HepG2 (cell line): ENCODE measurements at regions not wholly inside any gene's neighbourhood (a gene's known extent, or its start where the extent isn't known, plus 50 kb on each side); places are given as distances from the start of the nearest gene placed in this dataset.

Source experiments
- ATAC-seq: fragments of 200-7000 bp; cut with Tn5 transposase; 3 replicates; pipeline ENCODE4 v1.9.1; 2020; ENCODE audit warnings: mild to moderate bottlenecking, moderate library complexity
- BruUV-seq: library from RNA; stranded (reverse); fragments of 400-500 nt; replicated peaks from 2 replicates; lab custom pipeline; 2021; lab: Mats Ljungman, UMichigan
- CTCF ChIA-PET: fragments of 300-600 bp; formaldehyde crosslinking; extraction: SDS; loops from one replicate; lab custom pipeline; 2021; ENCODE audit warnings: low total read pairs, inconsistent platforms, low intra/inter-chr PET ratio; lab: Yijun Ruan, JAX
- POLR2A ChIA-PET: fragments of 350-600 bp; sonication (Branson Sonifier 250); formaldehyde crosslinking; loops from one replicate; lab custom pipeline; 2020; ENCODE audit warnings: antibody characterized with exemption, inconsistent platforms; lab: Yijun Ruan, JAX
- DNase-seq: peaks from one replicate; pipeline ENCODE4 v3.0.0-alpha.2; 2015; ENCODE audit warnings: low spot score
- FAIRE-seq: peaks from 3 replicates; lab custom pipeline; 2011; peaks lifted over from hg19 to GRCh38; lab: Jason Lieb, UNC
- H2AFZ ChIP-seq: one replicate; pipeline ENCODE4 v1.6.1; 2011; ENCODE audit warnings: low read length, inconsistent platforms
- H3K27ac ChIP-seq: fragments of 300-600 bp; 3 replicates; pipeline ENCODE4 v1.8.0; 2011; ENCODE audit warnings: mixed run types, mild to moderate bottlenecking, mixed read lengths, low read length, inconsistent platforms; ENCODE audit not compliant: insufficient read depth; ENCODE audit errors: extremely low read length
- H3K27me3 ChIP-seq, 2 experiments: fragments of 200-600 bp in 1 of 2; 2 replicates in 1 of 2; 3 replicates in 1 of 2; pipeline versions ENCODE4 v1.6.0 to v1.8.0; 2011; ENCODE audit warnings: low read length in 2 of 2, mild to moderate bottlenecking in 2 of 2, moderate library complexity in 2 of 2, inconsistent platforms in 1 of 2; ENCODE audit not compliant: insufficient read depth in 2 of 2, control insufficient read depth in 1 of 2
- H3K36me3 ChIP-seq, 2 experiments: fragments of 200-600 bp in 1 of 2; replicated peaks in 1 of 2; 2 replicates in 1 of 2; 3 replicates in 1 of 2; pipeline versions ENCODE4 v1.5.1 to v1.8.0; 2011; ENCODE audit warnings: low read length in 2 of 2, inconsistent platforms in 1 of 2; ENCODE audit not compliant: insufficient read depth in 2 of 2, control insufficient read depth in 1 of 2
- H3K4me1 ChIP-seq: 2 replicates; pipeline ENCODE4 v1.5.1; 2012; ENCODE audit warnings: low read length, inconsistent platforms; ENCODE audit not compliant: insufficient read depth
- H3K4me2 ChIP-seq: 2 replicates; pipeline ENCODE4 v1.6.0; 2011; ENCODE audit warnings: low read depth, low read length, inconsistent platforms
- H3K4me3 ChIP-seq, 3 experiments: fragments of 200-600 bp in 1 of 3; sonication (generic), shearing (Covaris generic) in 1 of 3; replicated peaks in 1 of 3; 2 replicates each; pipeline ENCODE4 v1.5.1; 2011 to 2016; ENCODE audit warnings: low read length in 3 of 3, inconsistent platforms in 2 of 3, low read depth in 2 of 3, mild to moderate bottlenecking in 2 of 3, control low read depth in 1 of 3, mixed read lengths in 1 of 3; ENCODE audit not compliant: insufficient read depth in 1 of 3
- H3K79me2 ChIP-seq: one replicate; pipeline ENCODE4 v1.6.1; 2011; ENCODE audit warnings: low read length, inconsistent platforms; ENCODE audit not compliant: insufficient read depth
- H3K9ac ChIP-seq: 2 replicates; pipeline ENCODE4 v1.6.0; 2011; ENCODE audit warnings: mild to moderate bottlenecking, low read depth, low read length, inconsistent platforms; ENCODE audit not compliant: insufficient read depth
- H3K9me3 ChIP-seq: 2 replicates; pipeline ENCODE4 v1.5.1; 2012; ENCODE audit warnings: mild to moderate bottlenecking, low read length
- H4K20me1 ChIP-seq: 2 replicates; pipeline ENCODE4 v1.6.0; 2011; ENCODE audit warnings: inconsistent platforms, mild to moderate bottlenecking, low read length, moderate library complexity; ENCODE audit not compliant: insufficient read depth
- ATF5 ChIP-seq: sonication (generic); formaldehyde crosslinking; IDR thresholded peaks from 2 replicates; pipeline ENCODE4 v1.4.0; 2020; ENCODE audit warnings: mild to moderate bottlenecking, low read depth, missing genetic modification reagents
- FOXO1 ChIP-seq: sonication (generic); formaldehyde crosslinking; IDR thresholded peaks from 2 replicates; pipeline ENCODE4 v1.4.0; 2020; ENCODE audit warnings: missing genetic modification reagents
- REL ChIP-seq: sonication (generic); formaldehyde crosslinking; conservative IDR thresholded peaks from 2 replicates; pipeline ENCODE4 v1.8.0; 2022; ENCODE audit warnings: mild to moderate bottlenecking, missing genetic modification reagents, moderate library complexity
- SMYD3 ChIP-seq: sonication (generic); formaldehyde crosslinking; IDR thresholded peaks from 2 replicates; pipeline ENCODE4 v1.8.1; 2023; ENCODE audit warnings: mild to moderate bottlenecking, missing genetic modification reagents
- SOX5 ChIP-seq: IDR thresholded peaks from 2 replicates; pipeline ENCODE4 v1.6.1; 2016; ENCODE audit warnings: borderline replicate concordance
- SRY ChIP-seq: sonication (generic); formaldehyde crosslinking; IDR thresholded peaks from 2 replicates; pipeline ENCODE4 v1.8.0; 2022; ENCODE audit warnings: mild to moderate bottlenecking, missing genetic modification reagents
- TEAD3 ChIP-seq: optimal IDR thresholded peaks from 2 replicates; pipeline ENCODE3; 2016; ENCODE audit warnings: borderline replicate concordance
- TMF1 ChIP-seq: sonication (generic); formaldehyde crosslinking; IDR thresholded peaks from 2 replicates; pipeline ENCODE4 v1.8.1; 2022; ENCODE audit warnings: low read depth, missing genetic modification reagents
- TOE1 ChIP-seq: sonication (generic); formaldehyde crosslinking; IDR thresholded peaks from 2 replicates; pipeline ENCODE4 v1.4.0; 2020; ENCODE audit warnings: mild to moderate bottlenecking, missing genetic modification reagents
- ZNF124 ChIP-seq: sonication (generic); formaldehyde crosslinking; IDR thresholded peaks from 2 replicates; pipeline ENCODE4 v1.4.0; 2020; ENCODE audit warnings: missing genetic modification reagents
- ZNF224 ChIP-seq: sonication (generic); formaldehyde crosslinking; IDR thresholded peaks from 2 replicates; pipeline ENCODE4 v1.5.0; 2020; ENCODE audit warnings: mild to moderate bottlenecking, missing genetic modification reagents
- ZNF282 ChIP-seq: fragments of 450-650 bp; IDR thresholded peaks from 2 replicates; pipeline ENCODE4 v1.6.1; 2018; ENCODE audit not compliant: partially characterized antibody
- ZNF331 ChIP-seq: sonication (generic); formaldehyde crosslinking; IDR thresholded peaks from 2 replicates; pipeline ENCODE4 v1.4.0; 2020; ENCODE audit warnings: missing genetic modification reagents
- ZNF496 ChIP-seq: sonication (generic); formaldehyde crosslinking; IDR thresholded peaks from 2 replicates; pipeline ENCODE4 v1.8.1; 2023; ENCODE audit warnings: mild to moderate bottlenecking, moderate library complexity, missing genetic modification reagents; ENCODE audit not compliant: insufficient replicate concordance
- ZNF577 ChIP-seq: sonication (generic); formaldehyde crosslinking; IDR thresholded peaks from 2 replicates; pipeline ENCODE4 v1.4.0; 2020; ENCODE audit warnings: mild to moderate bottlenecking, low read depth, missing genetic modification reagents, borderline replicate concordance
- ZNF883 ChIP-seq: sonication (generic); formaldehyde crosslinking; IDR thresholded peaks from 2 replicates; pipeline ENCODE4 v1.5.1; 2020; ENCODE audit warnings: mild to moderate bottlenecking, missing genetic modification reagents; ENCODE audit errors: not compliant biosample characterization
- WGBS: methylation state at CpG from one replicate; pipeline ENCODE4 v1.1.6; 2017; ENCODE audit warnings: low lambda C conversion rate; 5-methylcytosine and 5-hydroxymethylcytosine counted together
- in situ Hi-C: cut with HindIII; loops from 2 replicates; pipeline ENCODE4 v1.10.0; 2017; ENCODE audit warnings: low pct_unique_long_range_greater_than_20kb; ENCODE audit not compliant: extremely low pct_ligation_motif_present
- intact Hi-C: fragments of 100-400 bp; cut with micrococcal nuclease; formaldehyde crosslinking; loops from one replicate; pipeline ENCODE4 v1.10.0; 2022; ENCODE audit not compliant: unreplicated experiment
- TF ChIP-seq, protein P1 (sequence below): sonication (generic); formaldehyde crosslinking; IDR thresholded peaks from 2 replicates; pipeline ENCODE4 v1.4.0; 2020; ENCODE audit warnings: mild to moderate bottlenecking, missing genetic modification reagents, borderline replicate concordance

DNA sequence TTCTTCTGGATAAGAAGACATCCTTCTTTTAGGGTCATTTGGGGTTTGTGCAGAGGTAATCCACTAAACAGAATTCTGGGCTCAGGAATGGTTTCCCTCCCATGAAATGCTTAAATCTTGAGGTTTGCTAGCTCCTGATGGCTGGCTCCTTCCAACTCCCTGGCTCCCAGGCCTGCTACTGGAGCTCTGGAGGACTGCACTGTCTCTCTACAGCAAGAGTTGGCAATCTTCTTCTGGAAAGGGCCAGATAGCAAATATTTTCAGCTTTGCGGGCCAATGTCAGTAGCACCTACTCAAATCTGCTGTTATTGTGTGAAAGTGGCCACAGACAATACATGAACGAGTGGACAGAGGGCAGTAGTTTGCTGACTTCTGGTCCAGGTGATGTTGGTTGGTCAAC lies 174.2 kb upstream of the CTBP2 start (continued):
- TF ChIP-seq, protein P1, sequence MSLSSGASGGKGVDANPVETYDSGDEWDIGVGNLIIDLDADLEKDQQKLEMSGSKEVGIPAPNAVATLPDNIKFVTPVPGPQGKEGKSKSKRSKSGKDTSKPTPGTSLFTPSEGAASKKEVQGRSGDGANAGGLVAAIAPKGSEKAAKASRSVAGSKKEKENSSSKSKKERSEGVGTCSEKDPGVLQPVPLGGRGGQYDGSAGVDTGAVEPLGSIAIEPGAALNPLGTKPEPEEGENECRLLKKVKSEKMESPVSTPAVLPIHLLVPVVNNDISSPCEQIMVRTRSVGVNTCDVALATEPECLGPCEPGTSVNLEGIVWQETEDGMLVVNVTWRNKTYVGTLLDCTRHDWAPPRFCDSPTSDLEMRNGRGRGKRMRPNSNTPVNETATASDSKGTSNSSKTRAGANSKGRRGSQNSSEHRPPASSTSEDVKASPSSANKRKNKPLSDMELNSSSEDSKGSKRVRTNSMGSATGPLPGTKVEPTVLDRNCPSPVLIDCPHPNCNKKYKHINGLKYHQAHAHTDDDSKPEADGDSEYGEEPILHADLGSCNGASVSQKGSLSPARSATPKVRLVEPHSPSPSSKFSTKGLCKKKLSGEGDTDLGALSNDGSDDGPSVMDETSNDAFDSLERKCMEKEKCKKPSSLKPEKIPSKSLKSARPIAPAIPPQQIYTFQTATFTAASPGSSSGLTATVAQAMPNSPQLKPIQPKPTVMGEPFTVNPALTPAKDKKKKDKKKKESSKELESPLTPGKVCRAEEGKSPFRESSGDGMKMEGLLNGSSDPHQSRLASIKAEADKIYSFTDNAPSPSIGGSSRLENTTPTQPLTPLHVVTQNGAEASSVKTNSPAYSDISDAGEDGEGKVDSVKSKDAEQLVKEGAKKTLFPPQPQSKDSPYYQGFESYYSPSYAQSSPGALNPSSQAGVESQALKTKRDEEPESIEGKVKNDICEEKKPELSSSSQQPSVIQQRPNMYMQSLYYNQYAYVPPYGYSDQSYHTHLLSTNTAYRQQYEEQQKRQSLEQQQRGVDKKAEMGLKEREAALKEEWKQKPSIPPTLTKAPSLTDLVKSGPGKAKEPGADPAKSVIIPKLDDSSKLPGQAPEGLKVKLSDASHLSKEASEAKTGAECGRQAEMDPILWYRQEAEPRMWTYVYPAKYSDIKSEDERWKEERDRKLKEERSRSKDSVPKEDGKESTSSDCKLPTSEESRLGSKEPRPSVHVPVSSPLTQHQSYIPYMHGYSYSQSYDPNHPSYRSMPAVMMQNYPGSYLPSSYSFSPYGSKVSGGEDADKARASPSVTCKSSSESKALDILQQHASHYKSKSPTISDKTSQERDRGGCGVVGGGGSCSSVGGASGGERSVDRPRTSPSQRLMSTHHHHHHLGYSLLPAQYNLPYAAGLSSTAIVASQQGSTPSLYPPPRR (CRISPR knock-in tag) = no peak
- TF ChIP-seq ZNF282 (no peak), FOXO1 (no peak), SRY (CRISPR knock-in tag) (no peak), SOX5 (CRISPR knock-in tag) (no peak), ZNF883 (no peak), ATF5 (CRISPR knock-in tag) (no peak)

DNA sequence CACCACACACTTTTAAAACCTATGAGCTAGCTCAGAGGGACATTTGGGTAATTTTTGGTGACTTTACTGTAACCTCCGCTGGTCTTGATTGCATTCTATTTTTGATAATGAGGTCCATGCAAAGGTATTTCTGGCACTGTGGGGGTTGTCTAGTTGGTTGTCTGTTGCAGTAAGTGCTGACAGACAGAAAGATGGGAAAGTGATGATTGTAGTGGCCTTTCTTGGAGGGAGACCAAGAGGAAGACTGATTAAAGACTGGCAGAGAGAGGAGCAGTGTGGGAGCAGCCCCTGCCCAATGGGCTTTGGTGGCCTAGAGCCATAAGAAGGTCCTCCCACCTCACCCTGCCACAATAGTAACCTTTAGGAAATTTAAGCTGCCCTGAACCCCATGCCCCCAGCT lies 173.4 kb upstream of the CTBP2 start:
- Histone ChIP-seq H3K27ac (no peak overlapping the region), H3K4me1 (no peaks in the 10 kb centered on the region), H4K20me1 (no peaks in the 10 kb centered on the region), H3K79me2 (no peaks in the 10 kb centered on the region), H3K4me2 (no peak overlapping the region), H3K4me3 (no peak overlapping the region), H3K9me3 (no peaks in the 10 kb centered on the region), H3K36me3 (no peaks in the 10 kb centered on the region), H3K9ac (no peak overlapping the region), H3K27me3 (no peaks in the 10 kb centered on the region; a peak in 1 of 5 replicates), H2AFZ (no peak overlapping the region)
- ChIA-PET POLR2A (no interaction called here), CTCF (no interaction called here)
- FAIRE-seq (no peak), ATAC-seq (no peak), DNase-seq (no peak)
- BruUV-seq = no TSS peak
- 85% methylated on average over 1 of the region's 1 CpG for WGBS
- intact Hi-C loops = no loop called here
- in situ Hi-C loops = no loop called here
- TF ChIP-seq ZNF577 (CRISPR knock-in tag) (no peak), TMF1 (CRISPR knock-in tag) (no peak), REL (CRISPR knock-in tag) (no peak), SMYD3 (CRISPR knock-in tag) (no peak), ZNF124 (no peak), TOE1 (CRISPR knock-in tag) (no peak), ZNF496 (CRISPR knock-in tag) (no peak), ZNF331 (CRISPR knock-in tag) (no peak), TEAD3 (CRISPR knock-in tag) (no peak), ZNF224 (CRISPR knock-in tag) (no peak)
